Right cardiac atrium (tissue), 5 donors: ENCODE measurements at regions not wholly inside any gene's neighbourhood (a gene's known extent, or its start where the extent isn't known, plus 50 kb on each side); places are given as distances from the start of the nearest gene placed in this dataset.

Experiments
- ATAC-seq, 2 donors: fragments of 200-7000 bp; cut with Tn5 transposase; one replicate each; pipeline versions ENCODE4 v1.8.0 to v1.9.1; 2020; ENCODE audit warnings: moderate library complexity in 2 of 2, mild to moderate bottlenecking in 1 of 2
- DNase-seq, 3 donors: peaks; one replicate each; pipeline ENCODE4 v3.0.0-alpha.2; 2020
- H3K27ac ChIP-seq: one replicate; pipeline ENCODE4 v1.5.1; 2013; ENCODE audit warnings: mild to moderate bottlenecking, low read length, control low read depth, moderate library complexity
- H3K27me3 ChIP-seq: one replicate; pipeline ENCODE4 v1.6.1; 2013; ENCODE audit not compliant: control insufficient read depth, insufficient read depth
- H3K4me1 ChIP-seq: one replicate; pipeline ENCODE4 v1.6.1; 2013; ENCODE audit warnings: low read length; ENCODE audit not compliant: control insufficient read depth, insufficient read depth
- H3K4me3 ChIP-seq: one replicate; pipeline ENCODE4 v1.5.1; 2013; ENCODE audit warnings: low read length, control low read depth
- H3K9me3 ChIP-seq: one replicate; pipeline ENCODE4 v1.6.1; 2013; ENCODE audit warnings: low read length; ENCODE audit not compliant: control insufficient read depth
- WGBS: extraction: QIAGEN DNeasy Blood & Tissue Kit; methylation state at CpG from one replicate; pipeline ENCODE4 v1.1.7; 2013; 5-methylcytosine and 5-hydroxymethylcytosine counted together
- intact Hi-C, 4 donors: fragments of 100-400 bp; cut with DNase I; formaldehyde crosslinking; loops; one replicate each; pipeline versions ENCODE4 v1.11.0 to v1.14.0; 2022 to 2023
- donor health status: healthy with polysubstance abuse.
- donor health status: DM: no; HTN: yes; CAD: no.
- donor health status: DM: no; HTN: no; CAD: no.
- donor health status: DM: no; HTN: yes; CAD: no; lungs with severe emphysema.
- donor health status: DM: yes; HTN: yes; CAD: no.

- ATAC-seq, result no peak
- no peaks in the 10 kb centered on the region for H3K4me1 ChIP-seq
- DNase-seq, result no peak
- H3K9me3 ChIP-seq, result no peaks in the 10 kb centered on the region
- intact Hi-C loops, result no loop called here
- H3K27me3 ChIP-seq, result no peaks in the 10 kb centered on the region
- H3K4me3 ChIP-seq, result no peak overlapping the region
- no peak overlapping the region for H3K27ac ChIP-seq
Observed at GRCh38 chr10:64234489-64234888, 713.3 kb downstream of the REEP3 start.

- ATAC-seq (no peak), DNase-seq (no peak)
- H3K9me3 ChIP-seq, result no peaks in the 10 kb centered on the region
- H3K4me3 ChIP-seq, result no peak overlapping the region
- H3K27me3 ChIP-seq, result no peaks in the 10 kb centered on the region
- no peak overlapping the region for H3K27ac ChIP-seq
- H3K4me1 ChIP-seq, result no peaks in the 10 kb centered on the region
- 73% methylated on average over 1 of the region's 1 CpG for WGBS
- intact Hi-C loops, result no loop called here
Observed at GRCh38 chr10:64257704-64258103, 736.5 kb downstream of the REEP3 start.

- ATAC-seq (no peak), DNase-seq (no peak)
- Histone ChIP-seq H3K4me1 (no peaks in the 10 kb centered on the region), H3K4me3 (no peak overlapping the region), H3K27ac (no peak overlapping the region), H3K27me3 (no peaks in the 10 kb centered on the region), H3K9me3 (no peaks in the 10 kb centered on the region)
- intact Hi-C loops, result no loop called here
Observed at GRCh38 chr10:64261092-64261491, 739.9 kb downstream of the REEP3 start.

- DNase-seq, result no peak
- intact Hi-C loops, result no loop called here
- Histone ChIP-seq H3K4me3 (no peak overlapping the region), H3K4me1 (no peaks in the 10 kb centered on the region), H3K27ac (no peak overlapping the region), H3K27me3 (no peaks in the 10 kb centered on the region), H3K9me3 (no peaks in the 10 kb centered on the region)
- WGBS, result 87% methylated on average over 1 of the region's 1 CpG
- no peak for ATAC-seq
Observed at GRCh38 chr10:64261676-64262075, 740.5 kb downstream of the REEP3 start.

- intact Hi-C loops, result no loop called here
- Histone ChIP-seq H3K4me1 (no peaks in the 10 kb centered on the region), H3K9me3 (no peaks in the 10 kb centered on the region), H3K4me3 (no peak overlapping the region), H3K27me3 (no peaks in the 10 kb centered on the region), H3K27ac (no peak overlapping the region)
- no peak for ATAC-seq
- 83% methylated on average over 1 of the region's 1 CpG for WGBS
- no peak for DNase-seq
Observed at GRCh38 chr10:64265961-64266360, 744.8 kb downstream of the REEP3 start.

GRCh38 chr10:64271508-64271907 lies 750.3 kb downstream of the REEP3 start:
- Histone ChIP-seq H3K4me1 (no peaks in the 10 kb centered on the region), H3K4me3 (no peak overlapping the region), H3K9me3 (no peaks in the 10 kb centered on the region), H3K27ac (no peak overlapping the region), H3K27me3 (no peaks in the 10 kb centered on the region)
- 55% methylated on average over 3 of the region's 3 CpGs for WGBS
- DNase-seq (no peak), ATAC-seq (no peak)
- intact Hi-C loops, result no loop called here

- Histone ChIP-seq H3K4me3 (no peak overlapping the region), H3K9me3 (no peaks in the 10 kb centered on the region), H3K27me3 (no peaks in the 10 kb centered on the region), H3K4me1 (no peaks in the 10 kb centered on the region), H3K27ac (no peak overlapping the region)
- DNase-seq, result no peak
- intact Hi-C loops, result no loop called here
- 52% methylated on average over 3 of the region's 3 CpGs for WGBS
- ATAC-seq, result no peak
Observed at GRCh38 chr10:64271983-64272382, 750.8 kb downstream of the REEP3 start.

GRCh38 chr10:64275001-64275400 lies 753.8 kb downstream of the REEP3 start:
- intact Hi-C loops, result no loop called here
- no peak for ATAC-seq
- no peaks in the 10 kb centered on the region for H3K4me1 ChIP-seq
- no peaks in the 10 kb centered on the region for H3K9me3 ChIP-seq
- H3K4me3 ChIP-seq, result no peak overlapping the region
- H3K27me3 ChIP-seq, result no peaks in the 10 kb centered on the region
- no peak for DNase-seq
- H3K27ac ChIP-seq, result no peak overlapping the region

- Histone ChIP-seq H3K27ac (no peak overlapping the region), H3K4me1 (no peaks in the 10 kb centered on the region), H3K9me3 (no peaks in the 10 kb centered on the region), H3K27me3 (no peaks in the 10 kb centered on the region), H3K4me3 (no peak overlapping the region)
- ATAC-seq, result no peak
- intact Hi-C loops, result no loop called here
- 79% methylated on average over 2 of the region's 2 CpGs for WGBS
- no peak for DNase-seq
Observed at GRCh38 chr10:64275774-64276173, 754.6 kb downstream of the REEP3 start.

GRCh38 chr10:64277536-64277935 lies 756.3 kb downstream of the REEP3 start:
- Histone ChIP-seq H3K4me1 (no peaks in the 10 kb centered on the region), H3K27me3 (no peaks in the 10 kb centered on the region), H3K9me3 (no peaks in the 10 kb centered on the region), H3K4me3 (no peak overlapping the region), H3K27ac (no peak overlapping the region)
- WGBS, result 49% methylated on average over 3 of the region's 3 CpGs
- intact Hi-C loops, result no loop called here
- DNase-seq, result no peak
- ATAC-seq, result no peak

GRCh38 chr10:64283621-64284020 lies 762.4 kb downstream of the REEP3 start:
- no peaks in the 10 kb centered on the region for H3K4me1 ChIP-seq
- whole genome bisulfite sequencing, result 84% methylated on average over 3 of the region's 3 CpGs
- ATAC-seq, result no peak
- intact Hi-C loops, result no loop called here
- H3K9me3 ChIP-seq, result no peaks in the 10 kb centered on the region
- no peak overlapping the region for H3K4me3 ChIP-seq
- no peak for DNase-seq
- H3K27me3 ChIP-seq, result no peaks in the 10 kb centered on the region
- no peak overlapping the region for H3K27ac ChIP-seq

GRCh38 chr10:64286533-64286932 lies 765.3 kb downstream of the REEP3 start:
- intact Hi-C loops, result no loop called here
- no peak overlapping the region for H3K4me3 ChIP-seq
- H3K4me1 ChIP-seq, result no peaks in the 10 kb centered on the region
- no peak overlapping the region for H3K27ac ChIP-seq
- DNase-seq (no peak), ATAC-seq (no peak)
- H3K27me3 ChIP-seq, result no peaks in the 10 kb centered on the region
- H3K9me3 ChIP-seq, result no peaks in the 10 kb centered on the region
- 86% methylated on average over 2 of the region's 2 CpGs for WGBS
